AG04450 (cell line): ENCODE measurements at regions not wholly inside any gene's neighbourhood (a gene's known extent, or its start where the extent isn't known, plus 50 kb on each side); places are given as distances from the start of the nearest gene placed in this dataset.

Experiments
- CTCF ChIA-PET: fragments of 300-600, 350-600 bp; formaldehyde crosslinking; extraction: SDS; loops from one replicate; lab custom pipeline; 2022; ENCODE audit warnings: antibody characterized with exemption, inconsistent platforms; lab: Charles Lee
- POLR2A ChIA-PET: fragments of 350-600 bp; formaldehyde crosslinking; extraction: SDS; loops from one replicate; lab custom pipeline; 2021; ENCODE audit warnings: antibody characterized with exemption, inconsistent platforms; lab: Yijun Ruan, JAX
- DNase-seq: peaks from one replicate; pipeline ENCODE4 v3.0.0-alpha.2; 2011; ENCODE audit warnings: low read depth, low spot score
- H3K27ac ChIP-seq: one replicate; pipeline ENCODE4 v1.5.1; 2012; ENCODE audit warnings: low read depth, low read length, control low read depth
- H3K27me3 ChIP-seq: one replicate; pipeline ENCODE4 v1.6.0; 2012; ENCODE audit warnings: low read length; ENCODE audit not compliant: control insufficient read depth, insufficient read depth
- H3K4me3 ChIP-seq: 2 replicates; pipeline ENCODE4 v1.5.1; 2011; ENCODE audit warnings: mild to moderate bottlenecking, low read depth, low read length, control low read depth
- H3K9me3 ChIP-seq: 2 replicates; pipeline ENCODE4 v1.5.1; 2012; ENCODE audit warnings: low read length; ENCODE audit not compliant: control insufficient read depth, insufficient read depth
- CTCF ChIP-seq: IDR thresholded peaks from 2 replicates; pipeline ENCODE4 v1.5.1; 2011; ENCODE audit warnings: low read depth, low read length, control low read depth, inconsistent platforms

- Histone ChIP-seq H3K9me3 (peaks cover 23% of the 10 kb centered on the region), H3K27ac (no peak overlapping the region), H3K4me3 (no peak overlapping the region), H3K27me3 (no peaks in the 10 kb centered on the region)
- ChIA-PET CTCF (no interaction called here), POLR2A (no interaction called here)
- TF ChIP-seq CTCF, result no peak
- DNase-seq, result no peak
Observed at GRCh38 chr7:159240962-159241361, 96.3 kb upstream of the VIPR2 start.

GRCh38 chr7:159239028-159239427, 94.4 kb upstream of the VIPR2 start:
- no peak for DNase-seq
- Histone ChIP-seq H3K4me3 (no peak overlapping the region), H3K27ac (no peak overlapping the region), H3K9me3 (peaks cover 35% of the 10 kb centered on the region), H3K27me3 (no peaks in the 10 kb centered on the region)
- ChIA-PET POLR2A (no interaction called here), CTCF (no interaction called here)
- no peak for TF ChIP-seq CTCF

- CTCF ChIA-PET, result no interaction called here
Observed at GRCh38 chr7:159238541-159238940, 93.9 kb upstream of the VIPR2 start.

GRCh38 chr7:159237022-159237653, 92.5 kb upstream of the VIPR2 start:
- CTCF ChIA-PET, result no interaction called here
- H3K9me3 ChIP-seq, result peaks cover 46% of the 10 kb centered on the region
- no peak for TF ChIP-seq CTCF
- no peaks in the 10 kb centered on the region for H3K27me3 ChIP-seq
- DNase-seq, result no peak
- H3K27ac ChIP-seq, result no peak overlapping the region
- H3K4me3 ChIP-seq, result no peak overlapping the region
- POLR2A ChIA-PET, result no interaction called here

More at GRCh38 chr7:159238541-159238940, 93.9 kb upstream of the VIPR2 start:
- no peaks in the 10 kb centered on the region for H3K27me3 ChIP-seq
- no peak for TF ChIP-seq CTCF
- H3K4me3 ChIP-seq, result no peak overlapping the region
- no peak for DNase-seq
- H3K9me3 ChIP-seq, result peaks cover 39% of the 10 kb centered on the region
- POLR2A ChIA-PET, result no interaction called here
- no peak overlapping the region for H3K27ac ChIP-seq

- TF ChIP-seq CTCF, result no peak
- Histone ChIP-seq H3K9me3 (peaks cover 74% of the 10 kb centered on the region), H3K27ac (no peak overlapping the region), H3K4me3 (no peak overlapping the region), H3K27me3 (no peaks in the 10 kb centered on the region)
- DNase-seq, result no peak
- ChIA-PET POLR2A (no interaction called here), CTCF (no interaction called here)
Observed at GRCh38 chr7:159231017-159231416, 86.3 kb upstream of the VIPR2 start.
